Choroid plexus epithelial cell (primary cell): ENCODE measurements at regions not wholly inside any gene's neighbourhood (a gene's known extent, or its start where the extent isn't known, plus 50 kb on each side); places are given as distances from the start of the nearest gene placed in this dataset.

Experiments
- DNase-seq: peaks from one replicate; pipeline ENCODE4 v3.0.0-alpha.2; 2010; ENCODE audit warnings: low read depth
- H3K4me3 ChIP-seq: 2 replicates; pipeline ENCODE4 v1.5.1; 2011; ENCODE audit warnings: low read depth, mild to moderate bottlenecking, control low read depth, low read length, moderate library complexity
- CTCF ChIP-seq: conservative IDR thresholded peaks from 2 replicates; pipeline ENCODE4 v1.5.1; 2011; ENCODE audit warnings: low read depth, mild to moderate bottlenecking, control low read depth, inconsistent platforms, low read length, moderate library complexity

GRCh38 chr12:85575120-85576096, 260.8 kb downstream of the RASSF9 start:
- DNase-seq: peak; percentile 86
- peak; percentile 87 for TF ChIP-seq CTCF
- no peak overlapping the region for H3K4me3 ChIP-seq

GRCh38 chr12:85580562-85581168, 255.5 kb downstream of the RASSF9 start:
- peak; percentile 10 for DNase-seq
- H3K4me3 ChIP-seq: no peak overlapping the region
- TF ChIP-seq CTCF: no peak

GRCh38 chr12:85587158-85587557, 249.1 kb downstream of the RASSF9 start:
- DNase-seq: no peak
- no peak overlapping the region for H3K4me3 ChIP-seq
- TF ChIP-seq CTCF: no peak

- no peak for TF ChIP-seq CTCF
- DNase-seq: no peak
- H3K4me3 ChIP-seq: no peak overlapping the region
Observed at GRCh38 chr12:85588221-85588620, 248.0 kb downstream of the RASSF9 start.

GRCh38 chr12:85600841-85601240, 235.4 kb downstream of the RASSF9 start:
- TF ChIP-seq CTCF: no peak
- DNase-seq: no peak

GRCh38 chr12:85603556-85603955, 232.7 kb downstream of the RASSF9 start:
- no peak overlapping the region for H3K4me3 ChIP-seq
- no peak for TF ChIP-seq CTCF
- DNase-seq: no peak

More at GRCh38 chr12:85600841-85601240, 235.4 kb downstream of the RASSF9 start:
- H3K4me3 ChIP-seq: no peak overlapping the region

- DNase-seq: no peak
- TF ChIP-seq CTCF: no peak
- H3K4me3 ChIP-seq: no peak overlapping the region
Observed at GRCh38 chr12:85606455-85606854, 229.8 kb downstream of the RASSF9 start.
